NCI-H146 treated with DMSO at 0.1 percent for 48 hours (cell line): ENCODE measurements at regions not wholly inside any gene's neighbourhood (a gene's known extent, or its start where the extent isn't known, plus 50 kb on each side); places are given as distances from the start of the nearest gene placed in this dataset.

Experiments used
- DNase-seq: peaks from one replicate; lab custom pipeline; 2025; ENCODE audit not compliant: unreplicated experiment; lab: John Stamatoyannopoulos, UW

DNA sequence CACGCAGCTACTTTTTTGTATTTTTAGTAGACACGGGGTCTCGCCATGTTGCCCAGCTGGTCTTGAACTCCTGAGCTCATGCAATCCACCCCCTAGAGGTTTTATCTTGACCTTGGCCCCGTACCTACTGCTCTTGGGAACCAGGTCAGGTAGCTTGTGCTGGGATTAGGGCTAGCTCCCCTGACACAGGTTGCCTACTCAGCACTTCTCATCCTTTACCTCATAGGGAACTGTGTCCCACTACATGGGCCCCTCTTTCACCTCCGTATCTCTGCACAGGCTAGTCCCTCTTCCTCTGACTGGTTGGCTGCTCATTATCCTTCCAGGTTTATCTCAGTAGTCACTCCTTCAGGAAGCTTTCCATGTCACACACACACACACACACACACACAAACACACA lies 58.0 kb upstream of the ITPRID1 start:
- DNase-seq = no peak

DNA sequence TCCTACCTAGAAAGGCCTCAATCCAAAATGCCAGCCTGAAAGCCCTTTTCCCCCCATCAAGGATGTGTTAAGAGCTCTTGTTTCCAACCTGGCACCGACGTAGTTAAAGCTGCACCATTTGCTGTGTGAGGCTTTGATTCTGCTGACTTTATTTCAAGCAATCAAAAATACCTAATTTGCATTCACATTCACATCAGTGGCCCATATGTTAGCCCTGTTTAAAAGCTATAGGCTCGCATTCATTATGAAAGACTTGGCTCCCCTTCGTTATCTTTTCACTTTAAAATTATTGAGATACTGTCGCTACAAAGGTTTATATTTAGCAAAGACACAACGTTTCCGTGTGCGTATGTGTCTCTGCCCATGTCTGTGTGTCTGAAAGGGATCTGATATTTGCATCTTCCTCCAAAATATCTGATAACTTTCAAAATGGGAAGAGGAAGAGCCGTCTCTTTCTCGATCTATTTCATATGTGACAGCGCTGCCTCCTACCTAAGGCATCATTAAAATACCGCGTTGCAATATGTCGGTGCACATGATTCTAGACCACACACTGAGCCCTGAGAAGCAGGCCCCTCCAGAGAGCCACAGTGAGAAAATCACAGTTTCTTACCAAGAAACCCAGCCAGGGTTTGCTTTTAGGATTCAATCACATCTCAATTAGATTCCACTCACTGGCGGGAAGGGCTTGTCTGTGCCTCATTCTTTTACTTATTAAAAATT lies 57.1 kb upstream of the ITPRID1 start:
- DNase-seq = no peak

DNA sequence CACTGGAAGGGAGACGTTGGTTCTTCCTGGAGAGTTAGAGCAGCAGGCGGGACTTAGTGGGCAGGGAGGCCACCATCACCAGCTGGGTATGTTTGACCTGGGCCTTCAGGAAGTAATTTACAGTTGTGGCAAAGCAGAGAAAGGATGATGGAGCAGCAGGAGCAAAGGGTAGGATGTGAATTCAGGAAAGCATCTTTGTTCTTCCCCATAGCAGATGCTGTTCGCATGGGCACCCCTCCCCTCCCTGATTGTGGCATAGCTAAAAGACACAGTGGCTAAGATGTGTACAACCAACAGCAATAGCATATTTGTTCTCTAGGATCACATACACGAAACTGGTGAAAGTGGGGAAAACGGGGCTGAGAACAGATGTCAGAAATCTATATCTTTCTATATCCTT lies 56.3 kb upstream of the ITPRID1 start:
- DNase-seq = no peak

- DNase-seq = no peak
Measured at GRCh38 chr7:31458203-31458602, 55.7 kb upstream of the ITPRID1 start.

DNA sequence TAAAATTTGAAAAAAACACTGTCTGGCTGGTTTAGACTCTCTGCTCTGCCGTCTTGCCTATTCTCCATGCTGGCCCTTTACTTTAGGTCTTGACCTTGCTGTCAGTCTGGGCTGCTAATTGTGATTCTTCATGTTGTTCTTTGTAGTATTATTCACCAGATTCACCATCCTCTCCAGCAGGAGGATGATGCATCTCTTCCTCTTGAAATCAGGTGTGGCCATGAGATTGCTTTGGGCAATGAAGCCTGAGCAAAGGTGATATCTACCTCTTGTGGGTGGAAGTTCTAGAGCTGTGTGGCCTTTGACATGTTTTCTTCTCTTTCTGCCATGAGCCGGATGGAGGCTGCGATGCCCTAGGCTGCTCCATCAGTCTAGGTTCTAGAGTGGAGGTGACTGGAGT lies 51.3 kb upstream of the ITPRID1 start:
- DNase-seq = no peak
